ENCODE measurements at regions not wholly inside any gene's neighbourhood (a gene's known extent, or its start where the extent isn't known, plus 50 kb on each side); places are given as distances from the start of the nearest gene placed in this dataset.

DNA sequence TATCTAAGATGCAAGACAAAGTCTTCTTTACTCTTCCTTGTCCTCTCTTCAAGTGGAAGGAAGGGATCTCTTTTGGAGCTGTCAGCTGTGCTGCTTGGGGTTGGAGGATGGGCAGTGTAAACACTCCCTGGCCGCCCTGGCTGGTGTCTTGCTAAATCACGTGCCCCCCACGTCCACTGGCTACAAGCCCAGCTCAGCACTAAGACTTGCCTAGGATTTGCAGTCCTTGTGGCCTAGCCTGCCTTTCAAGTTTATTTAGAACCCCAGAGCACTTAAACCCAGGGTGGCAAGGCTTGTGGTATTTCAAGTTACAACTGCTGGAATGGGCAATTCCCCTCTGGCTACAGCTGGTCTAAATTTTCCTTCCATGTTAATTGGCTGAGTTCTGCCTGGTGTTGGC, 272.4 kb upstream of the MYO3A start:
- no peak for ATAC-seq
- Histone ChIP-seq H3K9me3 (no peaks in the 10 kb centered on the region), H3K4me1 (no peaks in the 10 kb centered on the region), H3K4me3 (no peak overlapping the region), H3K36me3 (replicated peaks in 1 of 2; ENCODE audit: insufficient read depth in 1 of 2, low read depth in 2 of 2) (no peaks in the 10 kb centered on the region), H3K27me3 (no peaks in the 10 kb centered on the region), H3K27ac (no peak overlapping the region)
- intact Hi-C loops (cut with DNase I), result no loop called here
- no peak for TF ChIP-seq POLR2A (IDR thresholded peaks at IDR 0.05)
- TF ChIP-seq, protein P1, sequence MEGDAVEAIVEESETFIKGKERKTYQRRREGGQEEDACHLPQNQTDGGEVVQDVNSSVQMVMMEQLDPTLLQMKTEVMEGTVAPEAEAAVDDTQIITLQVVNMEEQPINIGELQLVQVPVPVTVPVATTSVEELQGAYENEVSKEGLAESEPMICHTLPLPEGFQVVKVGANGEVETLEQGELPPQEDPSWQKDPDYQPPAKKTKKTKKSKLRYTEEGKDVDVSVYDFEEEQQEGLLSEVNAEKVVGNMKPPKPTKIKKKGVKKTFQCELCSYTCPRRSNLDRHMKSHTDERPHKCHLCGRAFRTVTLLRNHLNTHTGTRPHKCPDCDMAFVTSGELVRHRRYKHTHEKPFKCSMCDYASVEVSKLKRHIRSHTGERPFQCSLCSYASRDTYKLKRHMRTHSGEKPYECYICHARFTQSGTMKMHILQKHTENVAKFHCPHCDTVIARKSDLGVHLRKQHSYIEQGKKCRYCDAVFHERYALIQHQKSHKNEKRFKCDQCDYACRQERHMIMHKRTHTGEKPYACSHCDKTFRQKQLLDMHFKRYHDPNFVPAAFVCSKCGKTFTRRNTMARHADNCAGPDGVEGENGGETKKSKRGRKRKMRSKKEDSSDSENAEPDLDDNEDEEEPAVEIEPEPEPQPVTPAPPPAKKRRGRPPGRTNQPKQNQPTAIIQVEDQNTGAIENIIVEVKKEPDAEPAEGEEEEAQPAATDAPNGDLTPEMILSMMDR (IDR thresholded peaks at IDR 0.05), result no peak
- WGBS, 2 donors, result 30 to 37% methylated on average over 3 of the region's 3 CpGs
- DNase-seq, result no peak

DNA sequence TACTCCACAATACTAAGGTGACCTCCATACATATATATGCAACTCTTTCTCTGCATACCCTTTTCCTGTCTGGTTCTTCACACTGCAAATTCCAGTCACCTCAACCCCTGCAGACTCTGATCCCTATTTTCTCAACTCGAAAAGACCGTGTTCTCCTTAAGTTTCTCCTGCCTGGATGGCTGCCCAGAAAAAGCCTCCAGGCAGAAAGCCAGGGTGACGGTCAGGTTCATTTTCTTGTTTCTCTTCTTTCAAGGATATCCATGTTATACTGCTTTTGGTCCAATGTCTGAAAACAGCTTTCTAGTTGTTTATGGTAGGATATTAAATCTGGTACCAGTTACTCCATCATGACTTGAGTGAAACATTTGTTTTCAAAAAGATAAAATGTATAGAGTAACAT, 267.8 kb upstream of the MYO3A start:
- Histone ChIP-seq H3K4me1 (no peaks in the 10 kb centered on the region), H3K27ac (no peak overlapping the region), H3K9me3 (no peaks in the 10 kb centered on the region), H3K4me3 (no peak overlapping the region), H3K27me3 (no peaks in the 10 kb centered on the region), H3K36me3 (replicated peaks in 1 of 2; ENCODE audit: insufficient read depth in 1 of 2, low read depth in 2 of 2) (no peaks in the 10 kb centered on the region)
- intact Hi-C loops (cut with DNase I), result no loop called here
- 36 to 49% methylated on average over 3 of the region's 3 CpGs for WGBS, 2 donors
- DNase-seq, result no peak
- no peak for ATAC-seq
- TF ChIP-seq POLR2A (IDR thresholded peaks at IDR 0.05), result no peak

DNA sequence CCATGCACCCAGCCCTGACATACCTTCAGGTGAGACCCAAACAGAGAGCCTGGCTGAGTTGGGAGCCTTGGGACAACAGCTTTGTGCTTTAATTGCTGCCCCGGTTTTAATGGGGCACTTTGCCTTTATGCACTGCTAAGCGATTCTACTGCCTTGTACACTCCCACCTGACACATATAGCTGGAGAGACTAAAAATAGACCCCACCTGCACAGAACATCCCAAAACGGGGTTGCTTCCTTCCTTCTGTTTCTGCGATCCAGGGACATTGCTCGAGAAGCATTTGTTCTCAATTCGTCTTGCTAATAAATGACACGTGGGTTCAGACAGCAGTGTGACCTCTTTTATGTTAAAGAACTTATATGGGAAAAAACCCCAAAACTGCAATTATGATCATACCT, 258.8 kb upstream of the MYO3A start:
- DNase-seq (no peak), ATAC-seq (no peak)
- peaks cover 0 to 6% (median 0%) of the 10 kb centered on the region in 3 donors for H3K9me3 ChIP-seq
- no peaks in the 10 kb centered on the region for H3K4me1 ChIP-seq
- H3K27me3 ChIP-seq, result no peaks in the 10 kb centered on the region
- no peak overlapping the region for H3K4me3 ChIP-seq
- TF ChIP-seq, protein P1 (IDR thresholded peaks at IDR 0.05), result no peak
- no peak for TF ChIP-seq POLR2A (IDR thresholded peaks at IDR 0.05)
- no peak overlapping the region for H3K27ac ChIP-seq
- intact Hi-C loops (cut with DNase I), result no loop called here
- H3K36me3 ChIP-seq (replicated peaks in 1 of 2; ENCODE audit: insufficient read depth in 1 of 2, low read depth in 2 of 2), result no peaks in the 10 kb centered on the region
- WGBS, 2 donors, result 66 to 68% methylated on average over 7 of the region's 7 CpGs

DNA sequence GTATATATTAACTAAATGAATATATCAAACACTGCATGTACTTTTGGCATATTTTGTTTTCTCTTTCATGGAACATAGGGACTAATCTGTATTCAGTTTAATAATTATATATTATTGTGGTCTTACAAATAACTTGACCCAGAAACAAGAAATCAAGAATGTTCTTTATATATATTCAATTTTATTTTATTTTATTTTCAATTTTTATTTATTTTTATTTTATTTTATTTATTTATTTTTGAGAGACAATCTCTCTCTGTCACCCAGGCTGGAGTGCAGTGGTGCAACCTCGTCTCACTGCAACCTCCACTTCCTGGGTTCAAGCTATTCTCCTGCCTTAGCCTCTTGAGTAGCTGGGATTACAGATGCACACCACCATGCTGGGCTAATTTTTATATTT, 258.4 kb upstream of the MYO3A start:
- Histone ChIP-seq H3K27ac (no peak overlapping the region), H3K36me3 (replicated peaks in 1 of 2; ENCODE audit: insufficient read depth in 1 of 2, low read depth in 2 of 2) (no peaks in the 10 kb centered on the region), H3K4me1 (no peaks in the 10 kb centered on the region), H3K4me3 (no peak overlapping the region), H3K27me3 (no peaks in the 10 kb centered on the region), H3K9me3 (peaks cover 0 to 6% (median 0%) of the 10 kb centered on the region in 3 donors)
- DNase-seq, result no peak
- intact Hi-C loops (cut with DNase I), result no loop called here
- WGBS, 2 donors, result 64 to 66% methylated on average over 1 of the region's 1 CpG
- no peak for ATAC-seq
- TF ChIP-seq POLR2A (IDR thresholded peaks at IDR 0.05), result no peak
- TF ChIP-seq, protein P1 (IDR thresholded peaks at IDR 0.05), result no peak

DNA sequence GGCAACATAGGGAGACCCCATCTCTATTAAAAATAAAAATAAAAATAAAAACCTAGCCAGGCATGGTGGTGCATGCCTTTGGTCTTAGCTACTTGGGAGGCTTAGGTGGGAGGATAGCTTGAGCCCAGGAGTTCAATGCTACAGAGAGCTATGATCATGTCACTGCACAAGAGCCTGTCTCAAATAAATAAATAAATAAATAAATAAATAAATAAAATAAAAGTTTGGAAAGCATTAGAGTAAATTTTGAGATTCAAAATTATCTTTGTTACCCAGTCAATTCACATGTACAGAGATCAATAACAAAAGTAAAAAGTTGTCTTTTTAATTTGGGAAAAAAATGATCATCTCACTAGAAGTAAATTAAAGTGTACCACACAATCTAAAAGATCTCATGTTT, 255.8 kb upstream of the MYO3A start:
- Histone ChIP-seq H3K4me1 (no peaks in the 10 kb centered on the region), H3K36me3 (replicated peaks in 1 of 2; ENCODE audit: insufficient read depth in 1 of 2, low read depth in 2 of 2) (no peaks in the 10 kb centered on the region), H3K27me3 (no peaks in the 10 kb centered on the region), H3K9me3 (peaks cover 0 to 6% (median 0%) of the 10 kb centered on the region in 3 donors), H3K4me3 (no peak overlapping the region), H3K27ac (no peak overlapping the region)
- intact Hi-C loops (cut with DNase I), result no loop called here
- DNase-seq (no peak), ATAC-seq (no peak)
- TF ChIP-seq POLR2A (IDR thresholded peaks at IDR 0.05), result no peak
- TF ChIP-seq, protein P1 (IDR thresholded peaks at IDR 0.05), result no peak
